DND-41 (cell line): ENCODE measurements at regions not wholly inside any gene's neighbourhood (a gene's known extent, or its start where the extent isn't known, plus 50 kb on each side); places are given as distances from the start of the nearest gene placed in this dataset.

Experiments used
- ATAC-seq: fragments of 200-7000 bp; cut with Tn5 transposase; 3 replicates; pipeline ENCODE4 v1.9.1; 2021; ENCODE audit warnings: low read depth; ENCODE audit not compliant: insufficient read depth
- DNase-seq: peaks from one replicate; pipeline ENCODE4 v3.0.0-alpha.2; 2020
- H2AFZ ChIP-seq: 2 replicates; pipeline ENCODE4 v1.6.0; 2012; ENCODE audit warnings: low read depth, low read length
- H3K27ac ChIP-seq: 2 replicates; pipeline ENCODE4 v1.5.1; 2012; ENCODE audit warnings: low read length, inconsistent platforms
- H3K27me3 ChIP-seq: fragments of 200-600 bp; sonication (generic); 2 replicates; pipeline ENCODE4 v1.6.0; 2012; ENCODE audit warnings: low read length, mild to moderate bottlenecking, inconsistent platforms; ENCODE audit not compliant: insufficient read depth, poor library complexity
- H3K36me3 ChIP-seq: 2 replicates; pipeline ENCODE4 v1.5.1; 2012; ENCODE audit warnings: low read length, inconsistent platforms; ENCODE audit not compliant: insufficient read depth
- H3K4me1 ChIP-seq: 2 replicates; pipeline ENCODE4 v1.5.1; 2012; ENCODE audit warnings: mild to moderate bottlenecking, low read length; ENCODE audit not compliant: insufficient read depth
- H3K4me2 ChIP-seq: 2 replicates; pipeline ENCODE4 v1.6.0; 2012; ENCODE audit warnings: mild to moderate bottlenecking, moderate library complexity, low read length, inconsistent platforms; ENCODE audit not compliant: insufficient read depth
- H3K4me3 ChIP-seq, 2 experiments: fragments of 200-600 bp in 1 of 2; shearing (Covaris generic) in 1 of 2; 2 replicates each; pipeline ENCODE4 v1.5.1; 2012 to 2016; ENCODE audit warnings: inconsistent platforms in 2 of 2, low read length in 2 of 2, mild to moderate bottlenecking in 2 of 2, low read depth in 1 of 2, moderate library complexity in 1 of 2
- H3K79me2 ChIP-seq: 2 replicates; pipeline ENCODE4 v1.6.0; 2012; ENCODE audit warnings: low read length, inconsistent platforms; ENCODE audit not compliant: insufficient read depth
- H3K9ac ChIP-seq: 2 replicates; pipeline ENCODE4 v1.6.0; 2012; ENCODE audit warnings: low read depth, mild to moderate bottlenecking, inconsistent platforms, low read length, moderate library complexity
- H3K9me3 ChIP-seq: 2 replicates; pipeline ENCODE4 v1.5.1; 2012; ENCODE audit warnings: low read length, moderate library complexity, mild to moderate bottlenecking, inconsistent platforms; ENCODE audit not compliant: insufficient read depth, severe bottlenecking
- H4K20me1 ChIP-seq: 2 replicates; pipeline ENCODE4 v1.6.0; 2012; ENCODE audit warnings: low read length; ENCODE audit not compliant: insufficient read depth
- CTCF ChIP-seq: IDR thresholded peaks from 2 replicates; pipeline ENCODE4 v1.5.1; 2012; ENCODE audit warnings: borderline replicate concordance, low read length, moderate library complexity, mild to moderate bottlenecking; ENCODE audit not compliant: poor library complexity, severe bottlenecking; ENCODE audit errors: extremely low read depth
- EZH2 ChIP-seq: IDR thresholded peaks from 3 replicates; pipeline ENCODE4 v1.6.1; 2012; ENCODE audit warnings: borderline replicate concordance, low read depth, mild to moderate bottlenecking, moderate library complexity, low read length, inconsistent platforms; ENCODE audit not compliant: severe bottlenecking

GRCh38 chr7:110386006-110386405, 704.9 kb upstream of the LRRN3 start:
- Histone ChIP-seq H4K20me1 (no peaks in the 10 kb centered on the region), H3K27ac (no peak overlapping the region), H3K9ac (no peak overlapping the region), H3K79me2 (no peaks in the 10 kb centered on the region), H3K9me3 (no peaks in the 10 kb centered on the region), H3K4me1 (peaks cover 2% of the 10 kb centered on the region; the same call in 1 of the 2 replicates), H3K27me3 (no peaks in the 10 kb centered on the region), H3K4me3 (no peak overlapping the region), H3K4me2 (no peak overlapping the region), H3K36me3 (no peaks in the 10 kb centered on the region), H2AFZ (no peak overlapping the region)
- TF ChIP-seq CTCF (no peak), EZH2 (no peak)
- DNase-seq: no peak
- ATAC-seq: no peak

- H3K4me3 ChIP-seq: no peak overlapping the region
- H3K27me3 ChIP-seq: no peaks in the 10 kb centered on the region
- H3K4me1 ChIP-seq: peaks cover 2% of the 10 kb centered on the region; the same call in 1 of the 2 replicates
- no peak overlapping the region for H3K4me2 ChIP-seq
- no peak overlapping the region for H3K27ac ChIP-seq
- H3K9me3 ChIP-seq: no peaks in the 10 kb centered on the region
- H3K36me3 ChIP-seq: no peaks in the 10 kb centered on the region
- no peaks in the 10 kb centered on the region for H3K79me2 ChIP-seq
- H3K9ac ChIP-seq: no peak overlapping the region
- H4K20me1 ChIP-seq: no peaks in the 10 kb centered on the region
- no peak overlapping the region for H2AFZ ChIP-seq
- ATAC-seq: no peak
- no peak for DNase-seq
- TF ChIP-seq EZH2: no peak
Observed at GRCh38 chr7:110386913-110387312, 704.0 kb upstream of the LRRN3 start.

- no peak overlapping the region for H3K4me3 ChIP-seq
- H3K36me3 ChIP-seq: no peaks in the 10 kb centered on the region
- no peaks in the 10 kb centered on the region for H3K27me3 ChIP-seq
- no peaks in the 10 kb centered on the region for H4K20me1 ChIP-seq
- H3K79me2 ChIP-seq: no peaks in the 10 kb centered on the region
- H2AFZ ChIP-seq: no peak overlapping the region
- H3K27ac ChIP-seq: no peak overlapping the region
- H3K4me1 ChIP-seq: peaks cover 2% of the 10 kb centered on the region; the same call in 1 of the 2 replicates
- H3K4me2 ChIP-seq: no peak overlapping the region
- ATAC-seq (no peak), DNase-seq (no peak)
- H3K9me3 ChIP-seq: no peaks in the 10 kb centered on the region
- TF ChIP-seq EZH2 (no peak), CTCF (no peak)
- no peak overlapping the region for H3K9ac ChIP-seq
Observed at GRCh38 chr7:110387689-110388088, 703.2 kb upstream of the LRRN3 start.

GRCh38 chr7:110388457-110388856, 702.5 kb upstream of the LRRN3 start:
- Histone ChIP-seq H3K27ac (no peak overlapping the region), H3K27me3 (no peaks in the 10 kb centered on the region), H3K4me3 (no peak overlapping the region), H3K9me3 (no peaks in the 10 kb centered on the region), H3K4me2 (no peak overlapping the region), H3K36me3 (no peaks in the 10 kb centered on the region), H3K79me2 (no peaks in the 10 kb centered on the region), H3K4me1 (peaks cover 2% of the 10 kb centered on the region; the same call in 1 of the 2 replicates), H4K20me1 (no peaks in the 10 kb centered on the region), H3K9ac (no peak overlapping the region), H2AFZ (no peak overlapping the region)
- DNase-seq: no peak
- TF ChIP-seq CTCF: no peak
- no peak for TF ChIP-seq EZH2
- no peak for ATAC-seq
